ENCODE measurements at regions not wholly inside any gene's neighbourhood (a gene's known extent, or its start where the extent isn't known, plus 50 kb on each side); places are given as distances from the start of the nearest gene placed in this dataset.

GRCh38 chr7:46449743-46450142 lies 528.7 kb upstream of the IGFBP3 start:
- Histone ChIP-seq H3K9me3 (no peaks in the 10 kb centered on the region), H3K27me3 (no peaks in the 10 kb centered on the region), H3K4me3 (no peak overlapping the region), H3K4me1 (no peaks in the 10 kb centered on the region), H3K36me3 (no peaks in the 10 kb centered on the region), H3K27ac (no peak overlapping the region)
- TF ChIP-seq CTCF (IDR thresholded peaks at IDR 0.05): no peak
- FAIRE-seq (no peak), DNase-seq (no peak), ATAC-seq (no peak)
- intact Hi-C loops (cut with DNase I): no loop called here
- 79 to 81% methylated on average over 2 of the region's 2 CpGs for WGBS, 2 donors

GRCh38 chr7:46448478-46448877 lies 527.4 kb upstream of the IGFBP3 start:
- intact Hi-C loops (cut with DNase I): no loop called here
- H3K4me1 ChIP-seq: no peaks in the 10 kb centered on the region
- no peak overlapping the region for H3K4me3 ChIP-seq
- DNase-seq: no peak
- ATAC-seq: no peak
- WGBS, 2 donors: 62 to 74% methylated on average over 5 of the region's 5 CpGs
- H3K36me3 ChIP-seq: no peaks in the 10 kb centered on the region
- no peak for FAIRE-seq
- H3K27ac ChIP-seq: no peak overlapping the region
- no peak for TF ChIP-seq CTCF (IDR thresholded peaks at IDR 0.05)
- H3K9me3 ChIP-seq: no peaks in the 10 kb centered on the region
- no peaks in the 10 kb centered on the region for H3K27me3 ChIP-seq

- WGBS, 2 donors: 73 to 75% methylated on average over 1 of the region's 1 CpG
- FAIRE-seq: no peak
These were observed 525.1 kb upstream of the IGFBP3 start for GRCh38 chr7:46446151-46446550.

GRCh38 chr7:46444256-46444655 lies 523.2 kb upstream of the IGFBP3 start:
- TF ChIP-seq CTCF (IDR thresholded peaks at IDR 0.05): no peak
- 63 to 79% methylated on average over 3 of the region's 3 CpGs for WGBS, 2 donors
- FAIRE-seq (no peak), DNase-seq (no peak), ATAC-seq (no peak)
- H3K4me3 ChIP-seq: no peak overlapping the region
- H3K27ac ChIP-seq: no peak overlapping the region
- no peaks in the 10 kb centered on the region for H3K9me3 ChIP-seq
- no peaks in the 10 kb centered on the region for H3K4me1 ChIP-seq
- H3K27me3 ChIP-seq: no peaks in the 10 kb centered on the region
- intact Hi-C loops (cut with DNase I): no loop called here
- H3K36me3 ChIP-seq: no peaks in the 10 kb centered on the region

More at GRCh38 chr7:46446151-46446550, 525.1 kb upstream of the IGFBP3 start:
- DNase-seq: no peak
- Histone ChIP-seq H3K27ac (no peak overlapping the region), H3K27me3 (no peaks in the 10 kb centered on the region), H3K9me3 (no peaks in the 10 kb centered on the region), H3K4me1 (no peaks in the 10 kb centered on the region), H3K36me3 (no peaks in the 10 kb centered on the region), H3K4me3 (no peak overlapping the region)
- ATAC-seq: no peak
- no peak for TF ChIP-seq CTCF (IDR thresholded peaks at IDR 0.05)
- intact Hi-C loops (cut with DNase I): no loop called here

GRCh38 chr7:46440186-46440585 lies 519.1 kb upstream of the IGFBP3 start:
- H3K4me1 ChIP-seq: no peaks in the 10 kb centered on the region
- H3K9me3 ChIP-seq: no peaks in the 10 kb centered on the region
- intact Hi-C loops (cut with DNase I): no loop called here
- DNase-seq: no peak
- TF ChIP-seq CTCF (IDR thresholded peaks at IDR 0.05): no peak
- no peak overlapping the region for H3K27ac ChIP-seq
- WGBS, 2 donors: 59 to 64% methylated on average over 6 of the region's 6 CpGs
- H3K4me3 ChIP-seq: no peak overlapping the region
- no peak for ATAC-seq
- FAIRE-seq: no peak
- no peaks in the 10 kb centered on the region for H3K36me3 ChIP-seq
- H3K27me3 ChIP-seq: no peaks in the 10 kb centered on the region
